ENCODE measurements at regions not wholly inside any gene's neighbourhood (a gene's known extent, or its start where the extent isn't known, plus 50 kb on each side); places are given as distances from the start of the nearest gene placed in this dataset.

GRCh38 chr5:20515606-20516005 is 527.6 kb upstream of the CDH18 start:
- no peak for DNase-seq

DNA sequence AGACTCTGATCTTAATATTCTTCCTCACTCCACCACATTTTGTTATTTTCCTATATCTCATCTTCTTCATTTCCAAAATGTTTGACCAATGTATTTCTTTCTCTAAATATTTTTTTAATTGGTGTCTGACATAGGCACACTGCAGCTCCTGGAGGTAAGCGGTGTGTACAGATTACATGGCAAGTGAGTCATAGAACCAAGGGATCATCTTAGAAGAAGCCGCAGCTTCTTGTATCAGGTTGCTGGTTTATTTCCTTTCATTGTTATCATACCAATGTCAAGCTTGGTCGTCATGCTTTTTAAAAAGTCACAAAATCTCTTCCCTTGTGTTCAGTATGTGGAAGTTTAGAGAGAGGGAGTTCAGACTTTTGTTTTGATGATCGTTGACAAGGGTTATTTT is 526.1 kb upstream of the CDH18 start:
- no peak for DNase-seq

DNA sequence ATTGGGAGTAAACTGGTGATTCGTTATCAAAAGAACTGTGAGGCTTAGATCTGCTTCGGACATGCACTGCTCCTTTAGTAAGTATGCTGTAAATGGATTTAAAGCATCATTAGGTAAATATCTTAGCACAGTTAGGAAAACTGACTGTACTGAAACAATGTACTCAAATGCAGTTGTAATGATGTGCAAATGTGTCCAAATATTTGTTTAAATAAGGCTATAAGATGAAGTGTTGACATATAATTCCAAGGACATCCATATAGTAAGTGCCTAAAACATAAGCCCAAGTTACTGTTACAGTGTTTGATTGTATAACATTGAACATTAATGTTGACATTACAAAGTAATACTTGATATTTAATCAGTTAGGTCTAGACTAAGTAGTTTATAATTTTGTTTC is 512.5 kb upstream of the CDH18 start:
- no peak for DNase-seq

GRCh38 chr5:20498926-20499325 is 510.9 kb upstream of the CDH18 start:
- DNase-seq: no peak

DNA sequence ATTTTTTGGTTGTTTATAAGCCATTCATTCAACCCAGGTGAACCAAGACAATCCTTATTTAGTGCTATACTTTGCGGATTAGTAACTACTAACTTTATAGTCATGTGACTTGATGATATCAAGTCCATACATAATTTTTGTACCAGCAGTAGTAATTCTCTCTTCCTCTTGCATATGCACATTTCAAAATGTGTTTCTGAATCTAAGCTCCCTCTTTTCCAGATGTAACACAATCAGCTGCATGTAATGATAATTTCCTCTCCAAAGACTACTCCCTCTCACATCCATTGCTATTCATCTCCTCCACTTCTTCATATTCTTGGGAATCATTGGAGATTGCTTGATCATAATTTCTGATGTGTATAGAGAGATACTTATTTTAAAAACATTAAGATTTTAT is 510.1 kb upstream of the CDH18 start:
- DNase-seq: no peak

DNA sequence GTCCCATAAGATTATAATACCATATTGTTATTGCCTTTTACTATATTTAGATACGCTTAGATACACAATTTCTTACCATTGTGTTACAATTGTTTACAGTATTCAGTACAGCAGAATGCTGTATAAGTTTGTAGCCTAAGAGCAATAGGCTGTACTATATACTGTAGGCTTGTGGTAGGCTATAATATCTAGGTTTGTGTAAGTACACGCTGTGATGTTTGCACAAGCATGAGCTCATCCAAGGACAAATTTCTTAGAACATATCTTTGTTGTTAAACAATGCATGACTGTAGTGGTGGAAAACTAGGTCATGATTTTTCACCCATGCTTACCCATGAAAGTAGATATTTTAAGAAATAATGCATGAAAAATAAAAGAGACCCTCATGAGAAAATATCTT is 509.4 kb upstream of the CDH18 start:
- DNase-seq: no peak

DNA sequence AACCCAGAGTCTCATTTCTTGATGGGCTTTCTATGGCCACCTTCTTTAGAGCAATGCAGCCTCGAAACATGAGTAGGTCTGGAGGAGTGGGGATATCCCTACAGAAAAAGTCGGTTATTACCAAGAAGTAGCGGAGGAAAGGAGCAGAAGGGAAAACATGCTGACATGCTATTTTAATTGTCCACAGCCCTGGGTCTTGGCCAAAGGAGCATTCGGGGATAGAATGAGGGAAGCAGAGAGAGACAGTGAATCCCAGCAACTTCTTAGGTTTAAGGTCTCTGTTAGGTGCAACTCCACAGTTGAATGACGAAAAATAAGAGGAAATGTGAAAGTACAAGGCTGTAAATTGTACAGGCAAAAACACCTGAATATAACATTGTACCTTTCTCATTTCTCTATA is 506.7 kb upstream of the CDH18 start:
- no peak for DNase-seq

- no peak for DNase-seq
Measured at GRCh38 chr5:20486826-20487225, 498.8 kb upstream of the CDH18 start.

- DNase-seq: no peak
Measured at GRCh38 chr5:20476016-20476415, 488.0 kb upstream of the CDH18 start.

GRCh38 chr5:20470997-20471396 is 483.0 kb upstream of the CDH18 start:
- no peak for DNase-seq

- DNase-seq: no peak
Measured at GRCh38 chr5:20469792-20470191, 481.8 kb upstream of the CDH18 start.

DNA sequence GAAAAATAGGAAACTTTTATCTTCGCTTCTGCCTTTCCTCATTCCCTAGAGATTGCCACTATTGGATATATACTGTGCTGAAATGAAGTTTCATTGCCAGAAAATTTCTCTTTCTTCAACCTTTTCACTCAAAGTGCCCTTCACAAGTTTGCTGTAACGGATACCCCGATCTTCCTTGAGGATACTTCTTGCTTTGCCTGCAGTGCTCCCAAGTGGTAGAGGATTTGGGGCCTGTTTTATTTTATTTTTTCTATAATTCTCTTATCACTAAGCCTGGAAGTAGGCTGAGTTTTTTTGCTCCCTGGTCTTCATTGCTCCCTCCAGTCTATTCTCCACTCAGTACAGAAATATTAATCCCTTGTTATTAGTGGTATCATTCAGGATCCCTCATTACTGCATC is 481.4 kb upstream of the CDH18 start:
- DNase-seq: no peak

DNA sequence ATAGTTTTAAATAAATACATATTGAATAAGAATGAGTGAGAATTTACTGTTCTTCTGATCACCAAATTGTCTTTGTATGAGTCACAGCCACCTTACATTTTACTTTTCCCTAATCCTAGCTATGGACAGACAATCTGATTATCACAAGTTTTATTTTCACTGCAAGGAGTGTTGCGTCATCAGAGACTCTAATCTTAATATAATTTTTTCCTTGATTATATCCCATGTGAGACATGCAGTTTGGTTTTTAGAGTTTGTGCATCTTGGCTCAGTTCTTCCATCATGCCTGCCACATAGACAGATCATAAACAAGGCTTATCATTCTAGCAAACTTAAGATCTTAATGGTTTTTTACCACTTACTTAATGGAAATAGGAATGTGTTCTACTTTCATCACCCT is 478.5 kb upstream of the CDH18 start:
- no peak for DNase-seq

DNA sequence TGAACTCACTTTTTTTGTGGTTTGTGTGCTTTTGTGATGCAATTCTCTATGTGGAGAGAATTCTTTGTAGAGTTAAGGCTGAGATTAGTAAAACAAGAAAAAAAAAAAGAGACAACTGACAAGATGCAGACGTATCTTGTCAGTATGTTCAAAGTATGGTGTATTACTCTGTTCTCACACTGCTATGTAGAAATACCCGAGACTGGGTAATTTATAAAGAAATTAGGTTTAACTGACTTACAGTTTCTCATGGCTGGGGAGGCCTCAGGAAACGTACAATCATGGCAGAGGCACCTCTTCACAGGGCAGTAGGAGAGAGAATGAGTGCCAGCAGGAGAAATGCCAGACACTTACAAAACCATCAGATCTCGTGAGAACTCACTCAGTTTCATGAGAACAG is 475.2 kb upstream of the CDH18 start:
- no peak for DNase-seq

DNA sequence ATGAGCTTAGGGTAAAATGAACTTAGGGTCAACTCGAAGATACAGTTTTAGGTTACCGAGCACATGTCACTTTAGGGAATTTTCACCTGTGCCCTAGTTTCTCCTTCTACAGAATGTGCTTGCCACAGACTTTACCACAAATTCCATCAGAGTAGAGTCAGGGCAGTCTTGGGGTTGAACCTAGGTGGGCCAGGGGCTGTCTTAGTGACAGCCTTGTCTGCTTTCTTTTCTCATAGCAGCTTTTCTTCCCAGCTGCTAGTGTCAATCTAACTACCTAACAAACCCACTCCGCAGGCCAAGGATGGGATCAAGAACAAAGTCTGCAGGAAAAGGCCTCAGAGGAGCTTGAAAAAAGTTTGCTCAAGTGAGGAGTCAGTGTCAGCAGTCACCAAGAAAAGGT is 458.1 kb upstream of the CDH18 start:
- DNase-seq: no peak

DNA sequence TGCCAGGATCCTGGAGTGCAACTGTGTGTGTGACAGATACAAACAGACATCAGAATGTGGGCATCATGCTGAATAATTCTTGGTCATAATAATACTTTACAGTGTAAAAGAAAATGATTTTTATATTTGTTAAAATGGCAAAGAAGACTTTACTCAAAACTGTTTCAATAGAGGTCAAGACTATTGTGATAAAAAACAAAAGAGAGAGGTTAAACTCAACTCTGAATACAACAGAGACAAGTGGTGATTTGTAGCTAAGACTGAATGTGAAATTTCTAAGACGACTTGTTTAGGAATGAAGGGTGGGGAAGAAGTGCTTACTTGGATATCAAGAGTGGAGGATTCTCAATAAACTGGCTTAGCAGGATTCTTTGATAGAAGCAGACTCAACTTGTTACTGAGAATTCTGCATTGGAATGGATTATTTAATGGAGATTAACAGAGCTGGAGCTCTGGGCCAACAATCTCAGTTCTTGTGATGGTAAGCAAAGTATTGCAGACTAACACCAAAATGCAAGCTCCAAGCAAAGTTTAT is 457.4 kb upstream of the CDH18 start:
- no peak for DNase-seq

DNA sequence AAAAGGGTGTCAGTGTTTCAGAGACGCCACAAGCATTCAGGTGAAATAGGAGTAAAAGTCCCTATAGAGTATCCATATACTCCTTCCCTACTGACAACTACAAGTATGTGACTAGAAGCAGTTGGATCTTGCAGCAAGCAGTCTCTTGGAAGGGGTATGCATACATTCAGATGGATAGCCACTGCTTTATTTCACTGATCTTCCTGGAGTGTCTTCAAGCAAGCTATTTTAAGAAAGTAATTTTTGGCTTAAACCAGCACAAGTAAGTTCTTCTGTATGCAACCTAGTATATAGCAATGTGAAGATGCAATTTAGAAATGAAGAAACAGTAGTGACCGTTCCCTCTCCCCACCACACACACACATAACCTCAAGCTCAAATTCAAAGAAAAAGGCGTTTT is 446.8 kb upstream of the CDH18 start:
- DNase-seq: no peak

GRCh38 chr5:20420991-20421595 is 433.1 kb upstream of the CDH18 start:
- DNase-seq: no peak
